GM18519 (cell line): ENCODE measurements at regions not wholly inside any gene's neighbourhood (a gene's known extent, or its start where the extent isn't known, plus 50 kb on each side); places are given as distances from the start of the nearest gene placed in this dataset.
"Not testable (repeated sequence)": the region's sequence is repeated elsewhere in the genome, so short reads cannot be mapped to it uniquely, and the experiment has no call there.

Experiments
- ATAC-seq: cut with Tn5 transposase; IDR thresholded peaks from one replicate; pipeline ENCODE4 v1.9.1; 2021; ENCODE audit warnings: mild to moderate bottlenecking, moderate library complexity; ENCODE audit not compliant: unreplicated experiment, low FRiP score

GRCh38 chr11:45000918-45001317, 50.2 kb upstream of the TP53I11 start:
- ATAC-seq: no peak

- ATAC-seq: no peak
Measured at GRCh38 chr11:45001466-45002165, 50.9 kb upstream of the TP53I11 start.

- no peak for ATAC-seq
Measured at GRCh38 chr11:45005106-45005505, 54.4 kb upstream of the TP53I11 start.

- ATAC-seq: no peak
Measured at GRCh38 chr11:45007011-45007410, 56.3 kb upstream of the TP53I11 start.

GRCh38 chr11:45015983-45016382, 65.3 kb upstream of the TP53I11 start:
- ATAC-seq: not testable (repeated sequence)

GRCh38 chr11:45016446-45016845, 65.8 kb upstream of the TP53I11 start:
- not testable (repeated sequence) for ATAC-seq

GRCh38 chr11:45017329-45017728, 66.6 kb upstream of the TP53I11 start:
- no peak for ATAC-seq

- no peak for ATAC-seq
Measured at GRCh38 chr11:45021001-45021400, 70.3 kb upstream of the TP53I11 start.

- ATAC-seq: no peak
Measured at GRCh38 chr11:45021692-45022141, 71.0 kb upstream of the TP53I11 start.

- no peak for ATAC-seq
Measured at GRCh38 chr11:45022294-45023064, 71.8 kb upstream of the TP53I11 start.

- ATAC-seq: no peak
Measured at GRCh38 chr11:45023065-45023365, 72.3 kb upstream of the TP53I11 start.

- no peak for ATAC-seq
Measured at GRCh38 chr11:45024316-45024715, 73.6 kb upstream of the TP53I11 start.

GRCh38 chr11:45024846-45025588, 74.3 kb upstream of the TP53I11 start:
- no peak for ATAC-seq

GRCh38 chr11:45025716-45026492, 75.2 kb upstream of the TP53I11 start:
- ATAC-seq: no peak

- no peak for ATAC-seq
Measured at GRCh38 chr11:45026835-45027234, 76.2 kb upstream of the TP53I11 start.

GRCh38 chr11:45027312-45027711, 76.6 kb upstream of the TP53I11 start:
- ATAC-seq: no peak

- ATAC-seq: no peak
Measured at GRCh38 chr11:45028911-45029682, 78.4 kb upstream of the TP53I11 start.

- ATAC-seq: no peak
Measured at GRCh38 chr11:45030778-45031177, 80.1 kb upstream of the TP53I11 start.

- peak; percentile 96 for ATAC-seq
Measured at GRCh38 chr11:45031912-45032519, 81.3 kb upstream of the TP53I11 start.
